HEK293 (cell line): ENCODE measurements at regions not wholly inside any gene's neighbourhood (a gene's known extent, or its start where the extent isn't known, plus 50 kb on each side); places are given as distances from the start of the nearest gene placed in this dataset.

Source experiments
- CTCF ChIA-PET: fragments of 350-600 bp; formaldehyde crosslinking; extraction: SDS; loops from one replicate; lab custom pipeline; 2021; ENCODE audit warnings: antibody characterized with exemption; lab: Yijun Ruan, JAX
- POLR2A ChIA-PET: fragments of 300-600 bp; formaldehyde crosslinking; extraction: SDS; loops from one replicate; lab custom pipeline; 2020; ENCODE audit warnings: antibody characterized with exemption, inconsistent platforms; lab: Yijun Ruan, JAX
- H3K27ac ChIP-seq: fragments of 200-500 bp; sonication (Bioruptor generic); 2 replicates; pipeline ENCODE4 v1.5.1; 2014; ENCODE audit warnings: low read depth, low read length, control low read depth, inconsistent platforms; ENCODE audit errors: extremely low read depth
- H3K36me3 ChIP-seq, 2 experiments: fragments of 200-500 bp in 1 of 2; sonication (Bioruptor generic) in 1 of 2; 1 replicate in 1 of 2; 2 replicates in 1 of 2; pipeline ENCODE4 v1.5.1; 2014 to 2017; ENCODE audit warnings: inconsistent platforms in 2 of 2, low read length in 2 of 2; ENCODE audit not compliant: control insufficient read depth in 2 of 2, insufficient read depth in 1 of 2
- H3K4me1 ChIP-seq: fragments of 200-500 bp; sonication (Bioruptor generic); 2 replicates; pipeline ENCODE4 v1.5.1; 2014; ENCODE audit warnings: mild to moderate bottlenecking, low read length, inconsistent platforms; ENCODE audit not compliant: control insufficient read depth, insufficient read depth
- H3K4me3 ChIP-seq: 2 replicates; pipeline ENCODE4 v1.5.1; 2011; ENCODE audit warnings: low read depth, mild to moderate bottlenecking, control low read depth, low read length, moderate library complexity
- H3K9me3 ChIP-seq: fragments of 200-500 bp; sonication (Bioruptor generic); 2 replicates; pipeline ENCODE4 v1.5.1; 2014; ENCODE audit warnings: low read depth, low read length, inconsistent platforms; ENCODE audit not compliant: control insufficient read depth, insufficient read depth
- AEBP2 ChIP-seq: fragments of 450-650 bp; formaldehyde crosslinking; IDR thresholded peaks from 2 replicates; pipeline ENCODE4 v1.5.1; 2016; ENCODE audit warnings: missing biosample characterization, missing genetic modification characterization, borderline replicate concordance
- BCL11B ChIP-seq: fragments of 450-650 bp; formaldehyde crosslinking; IDR thresholded peaks from 2 replicates; pipeline ENCODE4 v1.5.1; 2016; ENCODE audit warnings: low read depth, missing biosample characterization, missing genetic modification characterization
- FEZF1 ChIP-seq: fragments of 450-650 bp; formaldehyde crosslinking; IDR thresholded peaks from 2 replicates; pipeline ENCODE4 v1.5.1; 2016; ENCODE audit warnings: missing biosample characterization, missing genetic modification characterization
- HOXD13 ChIP-seq: sonication (generic); formaldehyde crosslinking; IDR thresholded peaks from 2 replicates; pipeline ENCODE4 v1.8.0; 2022; ENCODE audit warnings: missing genetic modification reagents, borderline replicate concordance
- WT1 ChIP-seq: fragments of 450-650 bp; formaldehyde crosslinking; IDR thresholded peaks from 2 replicates; pipeline ENCODE4 v1.5.1; 2016; ENCODE audit warnings: missing biosample characterization, missing genetic modification characterization
- ZNF169 ChIP-seq: fragments of 450-650 bp; formaldehyde crosslinking; IDR thresholded peaks from 2 replicates; pipeline ENCODE4 v1.5.1; 2016; ENCODE audit warnings: missing biosample characterization, missing genetic modification characterization
- ZNF18 ChIP-seq: fragments of 450-650 bp; formaldehyde crosslinking; IDR thresholded peaks from 2 replicates; pipeline ENCODE4 v1.5.1; 2016; ENCODE audit warnings: missing biosample characterization, missing genetic modification characterization
- ZNF48 ChIP-seq: fragments of 450-650 bp; formaldehyde crosslinking; IDR thresholded peaks from 2 replicates; pipeline ENCODE4 v1.5.1; 2016; ENCODE audit warnings: missing biosample characterization, missing genetic modification characterization
- ZNF518A ChIP-seq: fragments of 450-650 bp; formaldehyde crosslinking; conservative IDR thresholded peaks from 2 replicates; pipeline ENCODE4 v1.5.1; 2016; ENCODE audit warnings: low read depth, missing biosample characterization, missing genetic modification characterization
- ZXDB ChIP-seq: fragments of 450-650 bp; formaldehyde crosslinking; IDR thresholded peaks from 2 replicates; pipeline ENCODE4 v1.5.1; 2016; ENCODE audit warnings: missing biosample characterization, missing genetic modification characterization
- TF ChIP-seq, protein P1 (sequence below): fragments of 450-650 bp; formaldehyde crosslinking; IDR thresholded peaks from 2 replicates; pipeline ENCODE4 v1.5.1; 2016; ENCODE audit warnings: missing biosample characterization, missing genetic modification characterization
- TF ChIP-seq, protein P2 (sequence below): fragments of 450-650 bp; formaldehyde crosslinking; IDR thresholded peaks from 2 replicates; pipeline ENCODE4 v1.5.1; 2016; ENCODE audit warnings: missing biosample characterization, missing genetic modification characterization, low read depth

DNA sequence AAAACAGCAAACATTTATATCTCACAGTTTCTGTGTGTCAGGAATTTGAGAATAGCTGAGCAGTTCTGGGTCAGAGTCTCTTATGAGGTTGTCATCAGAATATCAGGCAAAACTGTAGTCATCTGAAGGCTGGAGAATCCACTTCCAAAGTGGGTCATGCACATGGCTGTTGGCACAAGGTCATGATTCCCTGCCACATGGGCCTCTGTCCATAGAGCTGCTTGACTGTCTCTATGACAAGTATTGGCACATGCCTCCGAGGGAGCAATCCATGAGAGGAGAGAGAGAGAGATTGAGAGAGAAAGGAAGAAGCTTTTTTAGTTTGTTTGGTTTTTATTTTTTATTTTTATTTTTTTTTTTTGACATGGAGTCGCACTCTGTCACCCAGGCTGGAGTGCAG is 101.8 kb upstream of the DDX18 start (continued):
- no peak for TF ChIP-seq ZNF518A
- no peak for TF ChIP-seq ZNF169 (tag by site-specific recombination)
- TF ChIP-seq, protein P1, sequence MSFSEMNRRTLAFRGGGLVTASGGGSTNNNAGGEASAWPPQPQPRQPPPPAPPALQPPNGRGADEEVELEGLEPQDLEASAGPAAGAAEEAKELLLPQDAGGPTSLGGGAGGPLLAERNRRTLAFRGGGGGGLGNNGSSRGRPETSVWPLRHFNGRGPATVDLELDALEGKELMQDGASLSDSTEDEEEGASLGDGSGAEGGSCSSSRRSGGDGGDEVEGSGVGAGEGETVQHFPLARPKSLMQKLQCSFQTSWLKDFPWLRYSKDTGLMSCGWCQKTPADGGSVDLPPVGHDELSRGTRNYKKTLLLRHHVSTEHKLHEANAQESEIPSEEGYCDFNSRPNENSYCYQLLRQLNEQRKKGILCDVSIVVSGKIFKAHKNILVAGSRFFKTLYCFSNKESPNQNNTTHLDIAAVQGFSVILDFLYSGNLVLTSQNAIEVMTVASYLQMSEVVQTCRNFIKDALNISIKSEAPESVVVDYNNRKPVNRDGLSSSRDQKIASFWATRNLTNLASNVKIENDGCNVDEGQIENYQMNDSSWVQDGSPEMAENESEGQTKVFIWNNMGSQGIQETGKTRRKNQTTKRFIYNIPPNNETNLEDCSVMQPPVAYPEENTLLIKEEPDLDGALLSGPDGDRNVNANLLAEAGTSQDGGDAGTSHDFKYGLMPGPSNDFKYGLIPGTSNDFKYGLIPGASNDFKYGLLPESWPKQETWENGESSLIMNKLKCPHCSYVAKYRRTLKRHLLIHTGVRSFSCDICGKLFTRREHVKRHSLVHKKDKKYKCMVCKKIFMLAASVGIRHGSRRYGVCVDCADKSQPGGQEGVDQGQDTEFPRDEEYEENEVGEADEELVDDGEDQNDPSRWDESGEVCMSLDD (tag by site-specific recombination): no peak
- no peak for TF ChIP-seq FEZF1 (tag by site-specific recombination)
- TF ChIP-seq AEBP2 (tag by site-specific recombination): no peak
- TF ChIP-seq ZXDB (tag by site-specific recombination): no peak
- no peak for TF ChIP-seq ZNF18 (tag by site-specific recombination)

- Histone ChIP-seq H3K4me1 (no peaks in the 10 kb centered on the region), H3K36me3 (no peaks in the 10 kb centered on the region), H3K9me3 (no peaks in the 10 kb centered on the region), H3K4me3 (no peak overlapping the region), H3K27ac (no peak overlapping the region)
- CTCF ChIA-PET: interaction anchor here (0.5 kb wide), 1 partner anchor 19 kb away, joined by 3 read pairs; no protein-coding TSS in a partner anchor
- POLR2A ChIA-PET: no interaction called here
- TF ChIP-seq ZNF48 (tag by site-specific recombination) (no peak), BCL11B (tag by site-specific recombination) (no peak), HOXD13 (CRISPR knock-in tag) (no peak), WT1 (tag by site-specific recombination) (no peak)
- TF ChIP-seq, protein P2, sequence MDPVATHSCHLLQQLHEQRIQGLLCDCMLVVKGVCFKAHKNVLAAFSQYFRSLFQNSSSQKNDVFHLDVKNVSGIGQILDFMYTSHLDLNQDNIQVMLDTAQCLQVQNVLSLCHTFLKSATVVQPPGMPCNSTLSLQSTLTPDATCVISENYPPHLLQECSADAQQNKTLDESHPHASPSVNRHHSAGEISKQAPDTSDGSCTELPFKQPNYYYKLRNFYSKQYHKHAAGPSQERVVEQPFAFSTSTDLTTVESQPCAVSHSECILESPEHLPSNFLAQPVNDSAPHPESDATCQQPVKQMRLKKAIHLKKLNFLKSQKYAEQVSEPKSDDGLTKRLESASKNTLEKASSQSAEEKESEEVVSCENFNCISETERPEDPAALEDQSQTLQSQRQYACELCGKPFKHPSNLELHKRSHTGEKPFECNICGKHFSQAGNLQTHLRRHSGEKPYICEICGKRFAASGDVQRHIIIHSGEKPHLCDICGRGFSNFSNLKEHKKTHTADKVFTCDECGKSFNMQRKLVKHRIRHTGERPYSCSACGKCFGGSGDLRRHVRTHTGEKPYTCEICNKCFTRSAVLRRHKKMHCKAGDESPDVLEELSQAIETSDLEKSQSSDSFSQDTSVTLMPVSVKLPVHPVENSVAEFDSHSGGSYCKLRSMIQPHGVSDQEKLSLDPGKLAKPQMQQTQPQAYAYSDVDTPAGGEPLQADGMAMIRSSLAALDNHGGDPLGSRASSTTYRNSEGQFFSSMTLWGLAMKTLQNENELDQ (tag by site-specific recombination): no peak
- TF ChIP-seq, all 188 proteins: peak for 0
These were observed 100.4 kb upstream of the DDX18 start for GRCh38 chr2:117714110-117714509.
